ENCODE measurements at regions not wholly inside any gene's neighbourhood (a gene's known extent, or its start where the extent isn't known, plus 50 kb on each side); places are given as distances from the start of the nearest gene placed in this dataset.

DNA sequence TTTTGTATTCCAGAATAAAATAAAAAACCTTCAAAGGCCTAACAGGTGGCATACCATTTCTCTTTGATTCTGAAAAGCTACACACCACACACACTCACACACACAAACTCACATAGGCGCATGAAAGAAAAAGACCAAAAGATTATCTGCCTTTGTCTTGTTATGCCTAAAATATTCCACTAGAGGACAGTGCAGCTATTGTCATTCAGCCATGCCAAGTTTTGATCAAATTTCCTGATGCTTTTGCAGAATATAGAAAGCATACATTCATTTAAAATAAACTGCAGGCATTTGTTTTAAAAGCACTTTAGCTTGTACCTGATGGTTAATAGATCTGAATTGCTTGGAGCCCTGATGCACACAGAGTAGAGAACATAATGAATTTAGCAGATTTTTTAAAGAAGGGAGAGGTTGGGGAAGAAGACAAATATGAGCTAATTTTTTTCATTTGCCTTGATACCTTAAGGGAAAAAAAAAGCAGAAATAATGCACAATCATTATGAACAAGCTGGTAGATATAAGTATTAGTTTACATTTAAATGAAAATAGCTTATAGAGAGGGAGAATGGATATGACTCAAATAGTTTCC, 1766.9 kb upstream of the SEL1L start:
- TF ChIP-seq POLR2A (IDR thresholded peaks at IDR 0.05): no peak
- TF ChIP-seq, protein P1, sequence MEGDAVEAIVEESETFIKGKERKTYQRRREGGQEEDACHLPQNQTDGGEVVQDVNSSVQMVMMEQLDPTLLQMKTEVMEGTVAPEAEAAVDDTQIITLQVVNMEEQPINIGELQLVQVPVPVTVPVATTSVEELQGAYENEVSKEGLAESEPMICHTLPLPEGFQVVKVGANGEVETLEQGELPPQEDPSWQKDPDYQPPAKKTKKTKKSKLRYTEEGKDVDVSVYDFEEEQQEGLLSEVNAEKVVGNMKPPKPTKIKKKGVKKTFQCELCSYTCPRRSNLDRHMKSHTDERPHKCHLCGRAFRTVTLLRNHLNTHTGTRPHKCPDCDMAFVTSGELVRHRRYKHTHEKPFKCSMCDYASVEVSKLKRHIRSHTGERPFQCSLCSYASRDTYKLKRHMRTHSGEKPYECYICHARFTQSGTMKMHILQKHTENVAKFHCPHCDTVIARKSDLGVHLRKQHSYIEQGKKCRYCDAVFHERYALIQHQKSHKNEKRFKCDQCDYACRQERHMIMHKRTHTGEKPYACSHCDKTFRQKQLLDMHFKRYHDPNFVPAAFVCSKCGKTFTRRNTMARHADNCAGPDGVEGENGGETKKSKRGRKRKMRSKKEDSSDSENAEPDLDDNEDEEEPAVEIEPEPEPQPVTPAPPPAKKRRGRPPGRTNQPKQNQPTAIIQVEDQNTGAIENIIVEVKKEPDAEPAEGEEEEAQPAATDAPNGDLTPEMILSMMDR (IDR thresholded peaks at IDR 0.05): peak; percentile 52 to 65
- TF ChIP-seq POLR2AphosphoS5 (IDR thresholded peaks at IDR 0.05): no peak
